ACC112 (cell line): ENCODE measurements at regions not wholly inside any gene's neighbourhood (a gene's known extent, or its start where the extent isn't known, plus 50 kb on each side); places are given as distances from the start of the nearest gene placed in this dataset.
A peak's percentile ranks its signal among the peaks of the same experiment; 100 is the strongest.

Source experiments
- H2AFZ ChIP-seq: fragments of 200-600 bp; sonication (generic); one replicate; pipeline ENCODE4 v1.6.0; 2017; ENCODE audit warnings: antibody characterized with exemption, low read length; ENCODE audit not compliant: unreplicated experiment
- H3K27ac ChIP-seq: fragments of 200-600 bp; sonication (generic); 2 replicates; pipeline ENCODE4 v1.5.1; 2014; ENCODE audit warnings: low read depth, mild to moderate bottlenecking, antibody characterized with exemption, low read length, moderate library complexity
- H3K27me3 ChIP-seq: fragments of 200-600 bp; sonication (generic); 2 replicates; pipeline ENCODE4 v1.6.1; 2014; ENCODE audit warnings: mild to moderate bottlenecking, antibody characterized with exemption, low read length, moderate library complexity, mixed read lengths; ENCODE audit not compliant: insufficient read depth
- H3K36me3 ChIP-seq: fragments of 200-600 bp; sonication (generic); 2 replicates; pipeline ENCODE4 v1.6.1; 2016; ENCODE audit warnings: mild to moderate bottlenecking, antibody characterized with exemption, low read length, moderate library complexity, mixed read lengths; ENCODE audit not compliant: insufficient read depth
- H3K4me1 ChIP-seq: fragments of 200-600 bp; sonication (generic); one replicate; pipeline ENCODE4 v1.6.1; 2016; ENCODE audit warnings: low read length, mixed read lengths; ENCODE audit not compliant: insufficient read depth, unreplicated experiment, control insufficient read depth
- H3K4me3 ChIP-seq: fragments of 200-600 bp; sonication (generic); 2 replicates; pipeline ENCODE4 v1.5.1; 2014; ENCODE audit warnings: mild to moderate bottlenecking, low read depth, low read length
- H3K79me2 ChIP-seq: fragments of 200-600 bp; sonication (generic); one replicate; pipeline ENCODE4 v1.6.0; 2016; ENCODE audit warnings: low read length; ENCODE audit not compliant: control insufficient read depth, unreplicated experiment, insufficient read depth

DNA sequence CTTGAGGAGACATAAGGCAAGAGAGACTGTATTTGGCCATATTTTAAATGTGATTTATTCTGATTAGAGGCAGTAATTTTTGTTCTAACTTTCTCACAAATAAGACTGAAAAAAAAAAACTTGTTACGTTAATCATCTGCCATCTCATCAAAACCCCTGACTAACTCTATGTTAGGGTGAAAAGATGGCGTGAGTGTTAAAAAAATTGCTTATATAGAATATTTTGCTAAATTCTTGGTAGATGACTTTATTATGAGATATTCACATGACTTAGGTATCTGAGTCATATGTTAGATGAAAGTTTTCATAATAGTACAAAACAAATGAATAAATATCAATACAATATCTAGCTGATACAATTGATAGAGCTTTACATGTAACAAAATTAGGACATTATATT, 1508.7 kb upstream of the TMEFF2 start:
- H3K27me3 ChIP-seq = no peaks in the 10 kb centered on the region
- no peak overlapping the region for H2AFZ ChIP-seq
- H3K36me3 ChIP-seq = no peaks in the 10 kb centered on the region
- no peaks in the 10 kb centered on the region for H3K79me2 ChIP-seq
- H3K4me3 ChIP-seq = no peak overlapping the region
- no peak overlapping the region for H3K27ac ChIP-seq
- H3K4me1 ChIP-seq = no peaks in the 10 kb centered on the region

GRCh38 chr2:193701484-193701883, 1506.8 kb upstream of the TMEFF2 start:
- peak overlapping the region; percentile 8 for H2AFZ ChIP-seq
- H3K79me2 ChIP-seq = no peaks in the 10 kb centered on the region
- H3K27ac ChIP-seq = no peak overlapping the region
- H3K4me3 ChIP-seq = no peak overlapping the region; the same call in 1 of the 2 replicates
- no peaks in the 10 kb centered on the region for H3K4me1 ChIP-seq
- H3K36me3 ChIP-seq = no peaks in the 10 kb centered on the region
- H3K27me3 ChIP-seq = no peaks in the 10 kb centered on the region

DNA sequence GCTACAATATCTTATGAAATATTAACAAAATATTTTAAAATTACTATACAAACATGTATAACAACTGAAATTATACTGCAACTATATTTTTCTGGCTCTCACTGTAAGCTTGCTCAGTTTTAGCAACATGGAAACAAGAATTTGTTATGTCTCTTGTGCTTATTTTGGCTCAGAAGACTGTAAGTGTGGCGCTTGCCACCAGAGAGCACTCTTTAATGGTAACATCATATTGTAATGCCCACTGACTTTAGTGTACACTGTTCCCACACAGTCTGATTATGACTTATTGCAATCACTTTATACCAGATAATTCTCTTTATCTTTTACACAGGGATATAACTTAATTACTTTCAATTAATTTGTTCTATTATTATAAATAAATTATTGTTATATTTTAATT, 1500.6 kb upstream of the TMEFF2 start:
- no peak overlapping the region for H3K4me3 ChIP-seq
- no peaks in the 10 kb centered on the region for H3K36me3 ChIP-seq
- H3K79me2 ChIP-seq = no peaks in the 10 kb centered on the region
- no peaks in the 10 kb centered on the region for H3K27me3 ChIP-seq
- no peak overlapping the region for H2AFZ ChIP-seq
- H3K27ac ChIP-seq = no peak overlapping the region
- H3K4me1 ChIP-seq = no peaks in the 10 kb centered on the region

DNA sequence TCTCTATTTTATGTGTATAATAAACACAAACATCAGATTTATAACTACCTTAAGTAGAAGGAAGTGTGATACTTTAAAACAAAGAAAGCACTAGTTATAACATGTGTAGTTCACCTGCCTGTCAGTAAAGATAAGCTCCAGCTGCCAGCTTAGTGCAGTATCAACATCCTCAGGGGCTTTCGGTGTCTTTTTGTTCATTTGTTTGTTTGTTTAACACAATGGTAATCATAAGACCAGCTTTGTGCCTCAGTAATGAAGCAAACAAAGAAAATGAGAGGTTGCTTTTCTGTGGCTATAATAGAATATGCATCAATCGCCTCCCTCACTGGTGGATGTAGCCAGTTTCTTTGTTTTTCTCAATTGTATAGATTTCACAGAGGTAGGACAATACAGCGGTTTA, 1499.0 kb upstream of the TMEFF2 start:
- peak overlapping the region; percentile 20 for H2AFZ ChIP-seq
- H3K4me1 ChIP-seq = no peaks in the 10 kb centered on the region

GRCh38 chr2:193690572-193690971, 1495.8 kb upstream of the TMEFF2 start:
- Histone ChIP-seq H3K4me1 (no peaks in the 10 kb centered on the region), H3K79me2 (no peaks in the 10 kb centered on the region), H3K27me3 (no peaks in the 10 kb centered on the region), H3K4me3 (no peak overlapping the region), H2AFZ (no peak overlapping the region), H3K27ac (no peak overlapping the region), H3K36me3 (no peaks in the 10 kb centered on the region)

More for the DNA sequence above, 1499.0 kb upstream of the TMEFF2 start:
- no peaks in the 10 kb centered on the region for H3K79me2 ChIP-seq
- H3K36me3 ChIP-seq = no peaks in the 10 kb centered on the region
- H3K27ac ChIP-seq = no peak overlapping the region
- H3K4me3 ChIP-seq = no peak overlapping the region
- no peaks in the 10 kb centered on the region for H3K27me3 ChIP-seq

DNA sequence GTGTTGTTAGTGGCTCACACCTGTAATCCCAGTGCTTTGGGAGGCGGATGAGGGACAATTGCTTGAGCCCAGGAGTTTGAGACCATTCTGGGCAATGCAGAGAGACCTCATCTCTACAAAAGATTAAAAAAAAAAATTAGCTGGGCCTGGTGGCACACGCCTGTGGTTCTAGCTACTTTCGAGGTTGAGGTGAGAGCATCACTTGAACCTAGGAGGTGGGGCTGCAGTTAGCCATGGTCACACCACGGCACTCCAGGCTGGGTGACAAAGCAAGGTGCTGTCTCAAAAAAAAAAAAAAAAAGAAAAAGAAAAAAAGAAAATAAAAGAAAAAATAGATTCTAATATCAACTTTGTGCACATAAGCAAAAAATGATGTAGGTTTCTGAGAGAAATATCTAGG, 1492.5 kb upstream of the TMEFF2 start:
- Histone ChIP-seq H3K27ac (no peak overlapping the region), H2AFZ (no peak overlapping the region), H3K36me3 (no peaks in the 10 kb centered on the region), H3K79me2 (no peaks in the 10 kb centered on the region), H3K4me1 (no peaks in the 10 kb centered on the region), H3K27me3 (no peaks in the 10 kb centered on the region), H3K4me3 (no peak overlapping the region)

DNA sequence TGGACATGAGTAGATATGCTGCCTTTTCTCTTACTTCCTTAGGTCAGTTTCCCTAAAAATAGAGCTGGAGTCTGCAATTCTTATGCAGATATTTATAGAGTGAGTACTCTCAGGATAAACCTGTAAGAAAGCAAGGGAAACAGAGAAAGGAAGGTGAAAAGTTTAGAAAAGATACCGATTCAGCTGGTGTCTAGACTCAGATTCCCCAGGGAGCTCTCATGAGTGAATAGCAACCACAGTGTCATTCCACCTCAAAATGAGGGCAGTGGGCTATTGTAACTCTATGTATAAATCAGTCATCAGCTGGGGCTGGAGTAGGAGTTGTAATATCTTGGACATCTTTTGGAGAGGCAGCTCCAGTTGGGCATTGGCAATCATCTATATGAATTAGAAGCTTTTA, 1485.1 kb upstream of the TMEFF2 start:
- Histone ChIP-seq H3K27ac (no peak overlapping the region), H3K4me1 (no peaks in the 10 kb centered on the region), H3K36me3 (no peaks in the 10 kb centered on the region), H2AFZ (no peak overlapping the region), H3K4me3 (no peak overlapping the region), H3K27me3 (no peaks in the 10 kb centered on the region), H3K79me2 (no peaks in the 10 kb centered on the region)

- Histone ChIP-seq H2AFZ (no peak overlapping the region), H3K79me2 (no peaks in the 10 kb centered on the region), H3K4me1 (no peaks in the 10 kb centered on the region), H3K27ac (no peak overlapping the region), H3K27me3 (no peaks in the 10 kb centered on the region), H3K36me3 (no peaks in the 10 kb centered on the region), H3K4me3 (no peak overlapping the region)
Observed at GRCh38 chr2:193670478-193670877, 1475.7 kb upstream of the TMEFF2 start.

- Histone ChIP-seq H3K79me2 (no peaks in the 10 kb centered on the region), H3K27me3 (no peaks in the 10 kb centered on the region), H3K27ac (no peak overlapping the region), H3K4me1 (no peaks in the 10 kb centered on the region), H3K4me3 (no peak overlapping the region), H3K36me3 (no peaks in the 10 kb centered on the region), H2AFZ (no peak overlapping the region)
Observed at GRCh38 chr2:193668557-193669323, 1474.0 kb upstream of the TMEFF2 start.

DNA sequence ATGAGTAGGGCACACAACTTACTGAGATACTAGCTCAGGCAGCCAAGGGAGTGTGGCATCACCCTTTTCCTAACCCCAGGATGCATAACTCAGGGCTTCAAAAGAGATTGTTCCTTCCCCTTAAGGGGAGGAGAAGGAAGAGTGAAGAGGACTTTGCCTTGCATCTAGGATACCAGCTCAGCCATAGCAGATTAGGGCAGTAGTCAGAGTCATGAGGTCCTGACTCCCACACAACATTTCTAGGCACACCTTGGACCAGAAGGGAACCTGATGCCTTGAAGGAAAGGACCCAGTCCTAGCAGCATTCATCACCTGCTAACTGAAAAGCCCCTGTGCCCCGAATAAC, 1433.2 kb upstream of the TMEFF2 start:
- H3K79me2 ChIP-seq = no peaks in the 10 kb centered on the region
- H3K4me1 ChIP-seq = no peaks in the 10 kb centered on the region
- no peak overlapping the region for H3K27ac ChIP-seq
- H3K27me3 ChIP-seq = no peaks in the 10 kb centered on the region
- no peak overlapping the region for H2AFZ ChIP-seq
- H3K36me3 ChIP-seq = no peaks in the 10 kb centered on the region
- no peak overlapping the region for H3K4me3 ChIP-seq

- Histone ChIP-seq H3K4me3 (no peak overlapping the region), H3K27me3 (no peaks in the 10 kb centered on the region), H3K36me3 (no peaks in the 10 kb centered on the region), H3K4me1 (no peaks in the 10 kb centered on the region), H3K79me2 (no peaks in the 10 kb centered on the region), H3K27ac (no peak overlapping the region), H2AFZ (no peak overlapping the region)
Observed at GRCh38 chr2:193627187-193627926, 1432.6 kb upstream of the TMEFF2 start.
